GM19438 (cell line): ENCODE measurements at regions not wholly inside any gene's neighbourhood (a gene's known extent, or its start where the extent isn't known, plus 50 kb on each side); places are given as distances from the start of the nearest gene placed in this dataset.
"Not testable (repeated sequence)": the region's sequence is repeated elsewhere in the genome, so short reads cannot be mapped to it uniquely, and the experiment has no call there.

Source experiments
- ATAC-seq: cut with Tn5 transposase; IDR thresholded peaks from one replicate; pipeline ENCODE4 v1.9.1; 2021; ENCODE audit warnings: low read depth; ENCODE audit not compliant: unreplicated experiment

DNA sequence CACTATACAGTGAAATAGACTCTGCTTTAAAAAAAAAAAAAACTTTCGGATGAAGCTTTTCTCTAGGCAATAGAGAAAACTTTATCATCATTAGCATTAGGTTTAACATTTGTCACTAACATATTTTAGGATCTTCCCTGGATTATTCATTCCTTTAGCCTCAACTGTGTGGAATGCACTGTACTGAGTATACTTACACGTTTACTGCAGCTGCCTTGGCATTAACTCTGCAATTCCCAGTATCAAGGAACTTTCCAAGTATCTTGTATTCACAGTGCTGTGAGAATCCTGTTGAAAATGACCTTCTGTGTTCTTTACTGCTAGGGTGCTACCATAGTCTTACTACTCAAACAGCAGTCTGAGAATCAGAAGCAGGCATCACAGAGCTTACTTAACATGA is 328.2 kb upstream of the COL3A1 start:
- no peak for ATAC-seq

DNA sequence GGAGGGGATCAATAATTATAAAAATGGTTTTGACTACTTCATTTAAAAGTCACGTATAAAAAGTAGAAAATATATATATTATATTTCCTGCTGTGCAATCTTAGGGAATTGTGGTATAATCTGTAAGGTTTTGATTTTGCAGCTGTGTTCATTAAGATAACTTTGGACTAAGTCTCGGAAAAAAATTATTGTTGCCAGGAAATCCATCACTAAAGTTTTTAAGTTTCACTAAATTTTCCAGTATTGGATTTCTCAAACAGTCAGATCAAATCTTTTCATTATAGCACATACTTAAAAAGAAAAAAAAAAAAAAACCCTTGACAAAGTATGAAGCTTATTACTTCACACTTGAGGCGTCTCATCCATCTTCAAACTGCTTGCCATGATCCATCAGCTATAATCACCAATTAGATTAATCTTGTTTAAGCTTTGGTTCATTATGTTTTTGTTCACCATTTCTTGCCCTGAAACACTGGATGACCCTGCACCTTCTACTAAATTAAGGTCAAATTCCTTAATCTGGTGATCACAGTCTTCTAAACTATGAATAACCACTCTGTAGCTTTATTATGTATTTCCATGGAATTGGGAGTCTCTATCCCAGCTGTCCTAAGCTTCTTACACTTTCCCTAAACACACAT is 326.6 kb upstream of the COL3A1 start:
- no peak for ATAC-seq

DNA sequence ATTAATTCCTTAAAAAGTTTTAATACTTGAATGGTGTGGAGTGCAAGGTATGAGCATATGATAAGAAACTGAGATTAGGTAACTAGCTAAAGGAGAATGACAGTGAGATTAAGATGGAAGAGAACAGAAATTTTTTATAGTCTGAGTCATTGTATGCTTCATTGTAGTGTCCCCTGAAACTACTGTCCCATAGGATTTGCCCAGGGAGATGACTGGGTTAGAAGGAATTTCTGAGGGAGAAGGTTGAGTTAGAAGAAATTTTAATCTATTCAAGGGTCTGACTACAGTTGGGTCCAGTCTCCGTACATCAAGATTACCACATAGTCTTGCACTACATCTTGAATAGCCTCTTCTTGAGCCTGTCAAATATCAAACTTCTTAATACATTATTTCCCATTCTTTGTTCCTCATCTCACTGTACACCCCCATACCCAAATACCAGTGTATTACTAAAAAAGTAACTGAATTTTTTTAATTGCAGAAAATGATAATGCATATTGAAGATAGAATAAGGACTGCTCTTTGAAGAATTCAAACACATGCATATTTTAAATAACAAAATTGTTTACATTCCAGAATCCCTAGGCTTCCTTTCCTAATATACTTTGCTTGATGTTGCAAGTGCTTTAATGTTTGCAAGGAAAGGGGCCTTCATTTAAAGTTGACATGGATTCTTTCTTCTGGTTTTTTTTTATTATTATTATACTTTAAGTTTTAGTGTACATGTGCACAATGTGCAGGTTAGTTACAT is 314.3 kb upstream of the COL3A1 start:
- ATAC-seq = no peak

DNA sequence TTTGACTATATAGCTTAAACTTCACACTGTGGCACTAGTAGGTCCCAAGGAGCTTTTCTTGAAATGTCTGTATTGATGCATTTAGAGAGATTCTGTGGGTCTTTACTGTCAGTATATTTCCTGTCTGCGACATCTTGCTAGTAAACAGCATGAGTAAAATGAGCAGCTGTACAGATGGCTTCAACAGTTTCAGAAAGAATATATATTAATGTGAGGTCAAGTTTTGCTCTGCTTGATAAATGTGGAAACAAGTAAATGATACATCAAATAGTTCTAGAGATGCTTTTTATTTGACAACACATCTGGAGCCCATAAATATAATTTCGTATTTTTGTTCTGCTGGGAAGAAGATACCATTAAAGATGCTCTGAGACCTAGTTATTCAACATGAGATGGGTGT is 310.9 kb upstream of the COL3A1 start:
- no peak for ATAC-seq

DNA sequence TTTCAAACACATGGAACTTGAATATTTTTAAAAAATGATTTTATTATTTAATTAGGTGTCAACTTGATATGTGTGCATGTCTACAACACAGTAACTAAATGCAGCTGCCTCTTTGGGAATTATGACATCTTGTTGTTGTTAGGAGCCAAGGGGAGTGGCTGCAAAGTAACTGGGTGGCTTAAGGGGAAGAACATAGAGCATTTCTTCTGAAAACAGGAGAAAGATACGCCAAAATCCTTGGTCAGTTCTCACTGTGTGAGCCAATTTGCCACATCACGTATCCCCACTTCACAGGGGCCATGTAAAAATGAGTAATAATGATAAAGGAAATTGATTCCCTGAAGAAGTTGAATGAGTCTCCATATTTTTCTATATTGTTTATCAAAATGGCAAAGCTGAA is 309.8 kb upstream of the COL3A1 start:
- no peak for ATAC-seq

DNA sequence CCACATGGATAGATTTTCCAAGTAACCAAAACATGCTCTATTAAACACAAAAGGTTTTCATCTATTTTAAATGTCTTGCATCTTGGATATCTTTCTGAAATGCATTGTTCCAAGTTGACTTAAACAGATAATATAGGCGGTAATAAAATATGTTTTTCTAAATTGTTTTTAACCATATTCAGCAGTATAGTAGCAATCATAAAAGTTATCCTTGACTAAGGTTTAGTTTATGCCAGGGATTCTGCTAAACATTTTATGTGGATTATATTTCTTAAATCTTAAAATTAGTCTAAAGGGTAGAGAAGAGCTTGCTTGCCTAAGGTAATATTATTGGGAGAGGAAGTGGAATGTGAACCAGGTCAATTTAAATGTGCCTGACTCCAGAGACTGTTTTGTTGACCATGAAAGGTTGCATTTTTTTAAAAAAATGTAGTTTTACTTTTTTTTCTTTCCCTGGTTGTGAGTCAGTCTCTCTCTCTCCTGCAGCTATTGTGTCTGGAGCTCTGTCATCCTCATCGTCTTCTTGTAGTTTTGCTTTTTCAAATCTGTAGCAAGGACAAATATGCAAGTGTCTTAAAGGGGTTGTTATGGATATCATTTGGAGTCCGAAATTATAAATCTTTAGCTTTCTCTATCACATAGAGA is 309.1 kb upstream of the COL3A1 start:
- ATAC-seq = no peak

DNA sequence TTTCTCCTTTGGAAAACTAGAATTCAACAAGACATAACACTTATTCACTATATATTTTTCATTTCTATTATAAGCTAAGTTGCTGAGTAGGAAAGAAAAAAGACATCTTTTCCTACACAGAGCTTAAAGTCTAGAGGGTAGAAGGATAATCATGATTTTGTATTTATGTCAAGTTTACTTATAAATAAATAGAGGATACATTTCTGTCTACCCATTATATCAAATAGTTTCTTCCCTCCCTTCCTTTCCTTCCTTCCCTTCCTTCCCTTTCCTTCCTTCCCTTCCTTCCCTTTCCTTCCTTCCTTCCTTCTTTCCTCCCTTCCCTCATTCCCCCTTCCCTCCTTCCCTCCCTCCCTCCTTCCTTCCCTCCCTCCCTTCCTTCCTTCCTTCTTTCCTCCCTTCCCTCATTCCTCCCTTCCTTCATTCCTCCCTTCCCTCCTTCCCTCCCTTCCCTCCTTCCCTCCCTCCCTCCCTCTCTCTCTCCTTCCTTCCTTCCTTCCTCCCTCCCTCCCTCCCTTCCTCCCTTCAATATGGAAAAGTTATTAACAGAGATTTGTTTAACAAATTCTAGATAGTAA is 308.4 kb upstream of the COL3A1 start:
- ATAC-seq = no peak

DNA sequence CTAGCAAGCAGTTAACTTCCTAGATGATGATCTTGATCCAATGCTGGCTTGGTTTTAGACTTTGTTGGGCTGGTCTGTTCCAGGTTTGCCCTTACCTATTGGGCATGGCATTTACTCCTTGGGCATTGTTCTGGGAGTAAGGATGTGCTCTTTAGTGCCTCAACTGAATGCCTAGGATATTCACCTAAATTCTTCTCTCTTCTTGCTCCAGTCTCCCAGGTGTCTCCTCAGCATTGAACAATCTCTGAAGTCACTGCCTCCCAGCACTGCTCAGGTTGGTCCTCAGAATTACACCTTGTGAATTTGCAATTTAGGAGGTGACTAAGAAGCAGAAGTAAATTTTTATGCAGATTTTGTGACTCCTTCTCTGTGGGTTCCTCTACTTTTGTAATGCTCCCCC is 307.7 kb upstream of the COL3A1 start:
- no peak for ATAC-seq

DNA sequence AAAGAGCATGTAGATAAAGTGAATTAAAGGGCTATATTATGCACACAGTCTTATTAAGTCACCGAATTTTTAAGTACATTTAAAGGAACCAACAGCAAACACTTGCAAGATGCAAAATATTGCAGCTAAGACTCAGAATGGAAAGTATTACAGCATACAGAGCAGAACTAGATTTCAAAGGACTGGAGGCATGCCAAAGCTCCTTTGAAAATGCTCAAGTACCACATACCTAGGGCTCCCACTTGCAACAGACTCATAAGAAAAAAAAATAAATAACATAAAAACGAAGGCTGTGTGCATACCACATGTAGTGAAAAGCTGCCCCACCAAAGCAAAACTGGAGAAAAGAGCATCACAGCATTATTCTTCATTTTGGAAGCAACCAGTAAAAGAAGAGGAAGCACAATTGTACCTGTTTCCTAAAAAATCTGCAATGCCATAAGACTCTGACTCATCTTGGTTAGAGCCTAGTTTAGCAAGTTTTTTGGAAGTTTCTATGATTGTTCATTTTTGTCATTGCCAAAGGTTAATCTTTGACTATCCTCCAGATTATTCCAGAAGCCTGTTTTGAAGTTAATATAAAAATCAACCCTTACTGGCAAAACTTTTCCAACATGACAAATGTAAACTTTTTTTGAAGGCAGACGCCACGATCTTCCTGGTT is 306.0 kb upstream of the COL3A1 start:
- no peak for ATAC-seq

DNA sequence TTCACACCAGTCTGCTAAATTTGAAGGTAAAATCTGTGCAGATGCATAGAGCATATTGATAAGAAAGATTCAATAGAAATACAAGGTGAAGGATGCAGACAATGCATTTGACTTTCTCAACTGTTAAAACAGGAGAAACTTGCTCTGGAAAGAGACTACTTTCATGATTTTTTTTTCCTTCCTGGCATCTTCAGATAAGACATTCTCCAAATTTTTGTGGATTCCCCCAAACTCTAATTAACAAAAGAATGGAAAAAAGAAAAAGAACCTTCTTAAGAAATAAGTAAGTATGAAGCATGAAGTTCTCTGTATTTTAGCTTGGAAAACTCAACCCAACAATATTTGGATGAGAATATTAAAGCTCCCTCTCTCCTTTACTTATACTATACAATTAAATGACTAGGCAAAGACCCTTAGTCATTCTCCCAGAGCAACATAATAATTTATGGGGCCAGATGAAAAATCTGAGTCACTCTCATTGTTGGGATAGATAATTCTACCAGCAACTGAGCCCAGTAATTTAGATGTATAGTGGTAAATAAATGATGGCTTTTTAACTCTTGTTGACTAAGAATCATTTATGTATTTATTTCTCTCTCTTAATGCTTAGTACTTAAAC is 298.7 kb upstream of the COL3A1 start:
- ATAC-seq = no peak

DNA sequence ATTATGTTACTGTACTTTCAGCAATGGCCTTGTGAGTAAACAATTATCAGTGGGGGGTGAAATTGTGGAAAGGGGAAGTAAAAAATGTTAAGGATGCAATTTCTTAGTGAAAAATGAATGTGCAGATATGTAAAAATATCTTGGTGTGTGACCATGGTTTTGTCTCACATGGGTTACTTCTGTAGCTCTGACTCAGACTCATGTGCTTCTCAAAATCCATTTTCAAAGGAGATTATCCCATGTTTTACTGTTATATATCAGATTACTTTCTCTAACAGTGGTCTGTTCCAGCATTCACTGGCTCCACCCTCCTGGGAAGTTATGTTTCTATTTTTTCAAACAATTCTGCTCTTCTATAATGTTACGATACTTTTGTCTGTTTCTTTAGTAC is 298.2 kb upstream of the COL3A1 start:
- no peak for ATAC-seq

DNA sequence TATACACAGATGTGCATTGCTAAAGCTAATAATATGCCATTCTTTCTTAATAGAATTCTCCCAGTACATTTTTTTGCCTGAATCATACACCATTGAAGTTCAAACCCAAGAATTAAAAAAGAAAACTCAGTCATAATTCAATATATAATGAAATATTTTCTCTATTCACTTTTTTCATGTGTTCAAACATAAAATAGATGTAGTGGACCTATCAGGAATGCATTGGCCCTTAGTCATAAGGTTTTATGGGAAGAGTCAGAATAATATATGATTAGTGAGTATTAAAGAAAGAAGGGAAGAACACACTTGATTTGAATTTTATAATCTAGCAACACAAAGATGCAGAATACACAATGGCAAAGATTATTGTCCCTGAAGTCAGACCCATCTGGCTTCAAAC is 297.0 kb upstream of the COL3A1 start:
- ATAC-seq = no peak

DNA sequence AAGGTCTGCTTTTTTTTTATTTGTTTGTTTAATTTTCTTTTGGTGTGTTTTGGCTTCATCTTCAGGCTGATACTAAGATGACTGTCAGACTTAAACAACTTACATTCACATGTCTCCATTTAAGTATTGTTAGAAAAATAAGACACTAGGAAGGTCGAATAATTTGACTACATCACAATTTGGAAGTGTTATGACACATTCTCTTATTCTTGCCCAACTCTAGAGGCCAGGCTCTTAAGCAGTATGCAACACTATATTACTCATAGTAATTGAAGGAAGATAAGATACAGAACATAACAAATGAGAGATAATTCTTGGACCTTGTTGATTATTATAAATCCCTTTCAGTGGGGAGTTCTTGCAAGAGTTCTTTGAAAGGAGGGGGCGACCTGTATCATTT is 295.3 kb upstream of the COL3A1 start:
- ATAC-seq = no peak

DNA sequence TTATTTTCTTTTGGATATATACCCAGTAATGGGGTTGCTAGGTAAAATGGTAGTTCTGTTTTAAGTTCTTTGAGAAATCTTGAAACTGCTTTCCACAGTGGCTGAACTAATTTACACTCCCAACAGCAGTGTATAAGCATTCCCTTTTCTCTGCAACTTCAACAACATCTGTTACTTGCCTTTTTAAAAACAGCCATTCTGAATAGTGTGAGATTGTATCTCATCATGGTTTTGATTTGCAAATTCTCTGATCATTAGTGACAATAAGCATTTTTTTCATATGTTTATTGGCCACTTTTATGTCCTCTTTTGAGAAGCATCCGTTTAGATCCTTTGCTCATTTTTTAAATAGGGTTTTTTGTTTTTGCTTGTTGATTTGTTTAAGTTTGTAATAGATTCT is 291.3 kb upstream of the COL3A1 start:
- ATAC-seq = no peak

DNA sequence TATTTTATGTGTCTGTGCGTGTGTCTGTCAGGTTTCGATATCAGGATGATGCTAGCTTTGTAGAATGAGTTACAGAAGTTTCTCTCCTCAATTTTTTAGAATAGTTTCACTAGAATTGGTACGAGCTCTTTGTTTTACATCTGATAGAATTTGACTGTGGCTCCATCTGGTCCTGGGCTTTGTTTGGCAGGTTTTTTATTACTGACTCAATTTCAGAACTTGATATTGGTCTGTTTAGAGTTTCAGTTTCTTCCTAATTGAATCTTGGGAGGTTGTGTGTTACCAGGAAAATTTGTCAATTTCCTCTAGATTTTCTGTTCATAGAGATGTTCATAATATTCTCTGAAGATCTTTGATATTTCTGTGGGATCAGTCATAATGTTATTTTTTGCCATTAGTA is 289.4 kb upstream of the COL3A1 start:
- no peak for ATAC-seq

DNA sequence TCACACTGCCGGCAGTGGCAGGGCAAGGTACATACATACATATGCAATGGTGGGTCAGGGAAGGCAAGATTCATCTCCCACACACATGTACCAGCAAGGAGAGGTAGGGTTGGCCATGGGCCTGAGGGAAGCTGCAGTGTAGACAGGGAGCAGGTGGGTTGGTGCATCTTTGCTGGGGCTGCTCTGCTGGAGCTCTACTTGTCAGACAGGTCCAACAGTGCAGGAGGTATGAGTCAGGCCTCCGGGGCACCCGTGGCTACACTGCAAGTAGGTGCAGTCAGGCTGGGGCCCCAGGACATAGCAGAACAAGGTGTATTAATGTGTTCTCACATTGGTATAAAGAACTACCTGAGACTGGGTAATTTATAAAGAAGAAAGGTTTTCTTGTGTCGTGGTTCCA is 281.1 kb upstream of the COL3A1 start:
- no peak for ATAC-seq

DNA sequence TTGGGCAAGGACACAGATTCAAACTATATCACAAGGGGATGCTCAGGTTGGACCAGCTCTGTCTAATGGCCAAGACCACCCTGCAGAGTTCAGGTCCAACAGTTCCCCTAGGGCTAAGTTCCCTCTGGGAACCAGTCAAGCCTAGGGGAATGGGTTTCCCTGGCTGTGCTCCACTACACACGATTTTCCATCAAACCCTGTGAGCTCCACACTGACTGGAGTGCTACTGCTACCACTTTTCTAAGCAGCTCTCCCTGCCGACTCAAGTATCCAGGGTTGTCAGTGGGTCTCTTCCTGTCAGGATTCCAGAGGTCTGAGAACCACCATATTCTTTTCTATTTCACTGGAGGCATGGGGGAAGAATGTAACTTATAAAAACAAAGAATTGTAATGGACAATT is 280.4 kb upstream of the COL3A1 start:
- ATAC-seq = no peak

DNA sequence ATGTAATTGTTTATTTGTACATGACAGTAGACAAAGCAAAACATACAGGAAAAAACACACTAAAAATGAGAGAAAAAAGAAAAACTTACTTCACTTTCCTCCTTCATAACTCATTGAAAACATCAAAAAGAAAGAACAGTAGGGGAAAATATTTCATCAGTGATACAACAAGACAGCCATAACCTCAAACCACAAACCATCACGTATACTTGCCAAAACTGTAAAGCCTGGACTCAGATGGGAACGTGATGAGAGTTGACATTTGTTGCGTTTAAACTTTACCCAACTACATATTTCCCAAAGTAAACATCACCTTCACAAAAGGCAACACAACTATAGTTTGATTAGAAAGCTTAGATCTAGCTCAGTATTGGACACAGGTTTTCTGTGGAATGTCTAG is 278.2 kb upstream of the COL3A1 start:
- no peak for ATAC-seq

DNA sequence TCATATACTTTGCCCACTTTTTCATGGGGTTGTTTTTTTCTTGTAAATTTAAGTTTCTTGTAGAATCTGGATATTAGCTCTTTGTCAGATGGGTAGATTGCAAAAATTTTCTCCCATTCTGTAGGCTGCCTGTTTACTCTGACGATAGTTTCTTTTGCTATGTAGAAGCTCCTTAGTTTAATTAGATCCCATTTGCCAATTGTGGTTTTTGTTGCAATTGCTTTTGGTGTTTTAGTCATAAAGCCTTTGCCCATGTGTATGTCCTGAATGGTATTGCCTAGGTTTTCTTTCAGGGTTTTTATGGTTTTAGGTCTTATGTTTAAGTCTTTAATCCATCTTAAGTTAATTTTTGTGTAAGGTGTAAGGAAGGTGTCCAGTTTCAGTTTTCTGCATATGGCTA is 276.0 kb upstream of the COL3A1 start:
- not testable (repeated sequence) for ATAC-seq

DNA sequence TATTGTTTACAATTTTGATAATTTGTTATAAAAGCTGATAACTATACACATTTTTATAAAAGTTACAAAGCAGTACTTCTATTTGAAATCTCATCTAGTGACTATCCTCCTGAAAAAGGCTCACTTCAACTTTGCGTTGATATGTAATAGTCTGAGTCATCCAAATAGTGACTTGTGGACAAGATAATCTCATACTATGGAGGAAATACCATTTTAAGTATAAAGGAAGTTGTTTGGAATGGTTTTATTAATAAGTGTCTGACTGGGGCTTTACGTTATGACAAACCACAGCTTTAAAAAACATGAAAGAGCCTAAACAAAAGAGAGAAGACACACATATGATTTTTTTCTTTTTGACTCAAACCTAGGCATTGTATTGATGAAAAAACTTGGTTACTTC is 272.3 kb upstream of the COL3A1 start:
- no peak for ATAC-seq

DNA sequence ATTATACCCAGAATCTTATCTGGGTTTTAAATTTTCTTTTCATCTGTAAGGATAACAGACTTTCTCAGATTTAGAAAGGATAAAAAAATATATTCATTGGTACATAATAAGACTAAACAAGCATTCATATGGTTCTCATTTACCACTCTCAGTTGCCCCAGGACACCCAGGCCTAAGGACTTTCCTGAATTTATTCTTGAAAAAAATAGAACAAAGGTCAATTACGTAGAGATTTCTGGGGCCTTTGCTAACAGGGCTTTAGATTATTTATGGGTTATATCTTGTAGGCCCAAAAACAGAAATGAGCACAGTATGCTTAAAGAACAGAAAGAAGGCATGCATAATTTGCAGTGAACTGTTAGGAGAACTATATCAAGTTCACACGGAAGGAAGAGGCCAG is 269.0 kb upstream of the COL3A1 start:
- no peak for ATAC-seq
